Left lung (tissue), 4 donors: ENCODE measurements at regions not wholly inside any gene's neighbourhood (a gene's known extent, or its start where the extent isn't known, plus 50 kb on each side); places are given as distances from the start of the nearest gene placed in this dataset.

Experiments
- ATAC-seq: fragments of 200-7000 bp; cut with Tn5 transposase; one replicate; pipeline ENCODE4 v1.9.1; 2020; ENCODE audit warnings: moderate library complexity
- DNase-seq, 4 donors: peaks; one replicate each; pipeline ENCODE4 v3.0.0-alpha.2; 2013 to 2020
- H3K27ac ChIP-seq, 2 donors: fragments of 200-600 bp; sonication (generic) in 1 of 2; one replicate each; pipeline versions ENCODE4 v1.5.0 to v1.8.0; 2020 to 2021
- H3K27me3 ChIP-seq, 2 donors: fragments of 200-600 bp; sonication (generic) in 1 of 2; one replicate each; pipeline versions ENCODE4 v1.5.0 to v1.8.0; 2020 to 2021
- H3K36me3 ChIP-seq, 2 donors: fragments of 200-600 bp; sonication (generic) in 1 of 2; one replicate each; pipeline versions ENCODE4 v1.5.0 to v1.8.0; 2020 to 2021
- H3K4me1 ChIP-seq, 2 donors: fragments of 200-600 bp; one replicate each; pipeline ENCODE4 v1.8.0; 2021
- H3K4me3 ChIP-seq, 2 donors: fragments of 200-600 bp; sonication (generic) in 1 of 2; one replicate each; pipeline versions ENCODE4 v1.5.0 to v1.8.0; 2020 to 2021; ENCODE audit warnings: mild to moderate bottlenecking in 1 of 2
- H3K9me3 ChIP-seq, 2 donors: fragments of 200-600 bp; sonication (generic) in 1 of 2; one replicate each; pipeline versions ENCODE4 v1.5.0 to v1.8.0; 2020 to 2021
- CTCF ChIP-seq, 2 donors: fragments of 200-600 bp; sonication (generic) in 1 of 2; IDR thresholded peaks; one replicate each; pipeline versions ENCODE4 v1.5.0 to v1.8.0; 2021; ENCODE audit warnings: antibody characterized with exemption in 2 of 2
- intact Hi-C, 2 donors: fragments of 100-400 bp; cut with DNase I; formaldehyde crosslinking; loops; one replicate each; pipeline versions ENCODE4 v1.11.2 to v1.14.2; 2022
- donor health status: DM: no; HTN: yes; CAD: no.
- donor health status: DM: no; HTN: no; CAD: no.

DNA sequence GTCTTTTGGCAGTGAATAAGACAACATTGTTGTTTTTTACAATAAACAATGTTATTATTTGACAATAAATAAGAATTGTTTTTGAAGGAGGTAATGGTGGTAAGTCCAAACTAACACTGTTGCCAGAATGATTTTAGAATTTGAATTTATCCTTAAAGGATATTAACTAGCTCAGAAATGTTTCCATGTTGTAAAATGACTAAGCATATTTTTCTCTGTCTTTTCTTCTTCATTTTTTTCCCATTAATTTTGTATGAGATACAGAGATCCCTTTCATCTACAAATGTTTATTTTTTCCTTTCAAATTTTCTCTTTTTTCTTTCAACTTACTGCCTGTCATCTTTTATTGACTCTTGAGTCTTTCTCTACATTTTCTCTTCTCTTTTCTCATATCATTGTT lies 66.5 kb upstream of the DOCK10 start:
- no peak for DNase-seq
- Histone ChIP-seq H3K27ac (no peak overlapping the region), H3K9me3 (no peaks in the 10 kb centered on the region), H3K27me3 (no peaks in the 10 kb centered on the region), H3K36me3 (no peaks in the 10 kb centered on the region), H3K4me1 (no peaks in the 10 kb centered on the region), H3K4me3 (no peak overlapping the region)
- ATAC-seq, result no peak
- no peak for TF ChIP-seq CTCF (IDR thresholded peaks at IDR 0.05)
- intact Hi-C loops, result no loop called here

GRCh38 chr2:225104971-225105370 lies 62.7 kb upstream of the DOCK10 start:
- Histone ChIP-seq H3K36me3 (no peaks in the 10 kb centered on the region), H3K9me3 (no peaks in the 10 kb centered on the region), H3K27me3 (no peaks in the 10 kb centered on the region), H3K27ac (no peak overlapping the region), H3K4me1 (no peaks in the 10 kb centered on the region), H3K4me3 (no peak overlapping the region)
- no peak for DNase-seq
- ATAC-seq, result no peak
- TF ChIP-seq CTCF (IDR thresholded peaks at IDR 0.05), result no peak
- intact Hi-C loops, result no loop called here

- H3K27ac ChIP-seq, result no peak overlapping the region
- TF ChIP-seq CTCF (IDR thresholded peaks at IDR 0.05), result no peak
- no peaks in the 10 kb centered on the region for H3K36me3 ChIP-seq
- H3K4me3 ChIP-seq, result no peak overlapping the region
- H3K9me3 ChIP-seq, result no peaks in the 10 kb centered on the region
- no peaks in the 10 kb centered on the region for H3K4me1 ChIP-seq
- ATAC-seq (no peak), DNase-seq (no peak)
- intact Hi-C loops, result no loop called here
- H3K27me3 ChIP-seq, result no peaks in the 10 kb centered on the region
Observed at GRCh38 chr2:225104321-225104720, 62.1 kb upstream of the DOCK10 start.

GRCh38 chr2:225103737-225104141 lies 61.5 kb upstream of the DOCK10 start:
- Histone ChIP-seq H3K27me3 (no peaks in the 10 kb centered on the region), H3K4me1 (no peaks in the 10 kb centered on the region), H3K27ac (no peak overlapping the region), H3K36me3 (no peaks in the 10 kb centered on the region), H3K9me3 (no peaks in the 10 kb centered on the region), H3K4me3 (no peak overlapping the region)
- no peak for DNase-seq
- no peak for ATAC-seq
- intact Hi-C loops, result no loop called here
- TF ChIP-seq CTCF (IDR thresholded peaks at IDR 0.05), result no peak

DNA sequence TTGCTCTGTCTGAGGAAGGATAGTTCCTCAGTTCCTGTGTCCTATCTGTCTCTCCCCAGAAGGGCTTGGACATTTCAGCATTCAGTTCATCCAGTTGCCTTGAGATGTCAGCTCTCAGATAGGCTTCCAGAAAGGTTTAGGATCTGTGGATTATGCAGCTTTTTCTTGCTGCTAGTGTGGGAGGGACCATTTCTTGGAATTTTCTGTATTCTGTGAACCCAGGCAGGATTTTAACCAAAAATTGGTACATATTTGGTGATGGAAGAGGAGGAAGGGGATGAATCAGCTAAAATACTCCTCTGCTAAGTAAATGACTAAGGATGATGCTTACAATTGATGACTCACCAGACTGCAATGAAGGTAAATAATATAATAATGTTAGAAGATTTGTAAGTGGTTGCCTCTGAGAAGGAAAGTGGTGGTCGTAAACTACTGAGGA lies 58.6 kb upstream of the DOCK10 start:
- Histone ChIP-seq H3K36me3 (no peaks in the 10 kb centered on the region), H3K27me3 (no peaks in the 10 kb centered on the region), H3K4me3 (no peak overlapping the region), H3K9me3 (no peaks in the 10 kb centered on the region), H3K4me1 (no peaks in the 10 kb centered on the region), H3K27ac (no peak overlapping the region)
- TF ChIP-seq CTCF (IDR thresholded peaks at IDR 0.05), result no peak
- ATAC-seq (peak; percentile 52), DNase-seq (no peak)
- intact Hi-C loops, result no loop called here
